22Rv1 (cell line): ENCODE measurements at regions not wholly inside any gene's neighbourhood (a gene's known extent, or its start where the extent isn't known, plus 50 kb on each side); places are given as distances from the start of the nearest gene placed in this dataset.

Experiments
- CTCF ChIP-seq: fragments of 450-650 bp; IDR thresholded peaks from 2 replicates; pipeline ENCODE4 v1.5.1; 2017; ENCODE audit warnings: mild to moderate bottlenecking
- ZFX ChIP-seq: fragments of 450-650 bp; IDR thresholded peaks from 2 replicates; pipeline ENCODE4 v1.6.1; 2017; ENCODE audit warnings: antibody characterized with exemption, borderline replicate concordance

DNA sequence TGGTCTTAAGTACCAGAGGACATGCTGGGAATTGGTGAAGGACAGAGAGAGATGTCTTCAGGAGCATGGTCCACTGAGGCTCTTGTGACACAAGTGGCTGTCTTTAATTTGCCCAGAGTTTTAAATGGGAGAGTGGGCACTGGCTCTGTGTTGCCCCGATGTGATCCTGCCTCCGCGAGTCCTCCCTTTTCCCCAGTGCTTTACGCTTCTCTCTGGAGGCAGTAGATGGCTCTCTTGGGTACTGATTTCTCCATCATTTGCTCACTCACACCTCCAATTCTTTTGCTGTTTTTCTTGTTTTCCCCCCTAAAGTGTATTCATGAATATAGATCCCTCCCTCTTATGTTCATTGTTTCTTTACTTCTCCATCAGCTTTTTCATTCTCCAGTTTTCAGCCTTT, 74.3 kb downstream of the EMP1 start:
- no peak for TF ChIP-seq CTCF
- TF ChIP-seq ZFX: no peak
